ENCODE measurements at regions not wholly inside any gene's neighbourhood (a gene's known extent, or its start where the extent isn't known, plus 50 kb on each side); places are given as distances from the start of the nearest gene placed in this dataset.

DNA sequence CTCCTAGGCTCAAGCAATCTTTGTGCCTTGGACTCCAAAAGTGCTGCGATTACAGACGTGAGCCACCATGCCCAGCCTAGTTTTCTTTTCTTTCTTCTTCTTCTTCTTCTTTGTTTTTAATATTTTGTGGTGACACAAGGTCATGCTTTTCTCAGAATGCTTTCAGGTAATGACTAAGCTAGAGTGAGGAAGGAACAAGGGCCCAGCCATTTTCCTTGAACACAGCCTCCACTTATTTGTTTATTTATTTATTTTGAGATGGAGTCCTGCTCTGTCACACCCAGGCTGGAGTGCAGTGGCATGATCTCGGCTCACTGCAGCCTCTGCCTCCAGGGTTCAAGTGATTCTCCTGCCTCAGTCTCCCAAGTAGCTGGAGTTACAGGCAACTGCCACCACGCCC, 74.3 kb upstream of the ST3GAL5 start:
- TF ChIP-seq, protein P1, sequence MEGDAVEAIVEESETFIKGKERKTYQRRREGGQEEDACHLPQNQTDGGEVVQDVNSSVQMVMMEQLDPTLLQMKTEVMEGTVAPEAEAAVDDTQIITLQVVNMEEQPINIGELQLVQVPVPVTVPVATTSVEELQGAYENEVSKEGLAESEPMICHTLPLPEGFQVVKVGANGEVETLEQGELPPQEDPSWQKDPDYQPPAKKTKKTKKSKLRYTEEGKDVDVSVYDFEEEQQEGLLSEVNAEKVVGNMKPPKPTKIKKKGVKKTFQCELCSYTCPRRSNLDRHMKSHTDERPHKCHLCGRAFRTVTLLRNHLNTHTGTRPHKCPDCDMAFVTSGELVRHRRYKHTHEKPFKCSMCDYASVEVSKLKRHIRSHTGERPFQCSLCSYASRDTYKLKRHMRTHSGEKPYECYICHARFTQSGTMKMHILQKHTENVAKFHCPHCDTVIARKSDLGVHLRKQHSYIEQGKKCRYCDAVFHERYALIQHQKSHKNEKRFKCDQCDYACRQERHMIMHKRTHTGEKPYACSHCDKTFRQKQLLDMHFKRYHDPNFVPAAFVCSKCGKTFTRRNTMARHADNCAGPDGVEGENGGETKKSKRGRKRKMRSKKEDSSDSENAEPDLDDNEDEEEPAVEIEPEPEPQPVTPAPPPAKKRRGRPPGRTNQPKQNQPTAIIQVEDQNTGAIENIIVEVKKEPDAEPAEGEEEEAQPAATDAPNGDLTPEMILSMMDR (conservative IDR thresholded peaks at IDR 0.05; ENCODE audit: low read length): no peak
- no peak for TF ChIP-seq EZH2phosphoT487 (IDR thresholded peaks at IDR 0.05; ENCODE audit: borderline replicate concordance, low read depth, low read length)

All from OCI-LY7 (cell line).